GM19351 (cell line): ENCODE measurements at regions not wholly inside any gene's neighbourhood (a gene's known extent, or its start where the extent isn't known, plus 50 kb on each side); places are given as distances from the start of the nearest gene placed in this dataset.

Experiments used
- ATAC-seq: cut with Tn5 transposase; IDR thresholded peaks from one replicate; pipeline ENCODE4 v1.9.1; 2021; ENCODE audit warnings: mild to moderate bottlenecking, moderate library complexity; ENCODE audit not compliant: unreplicated experiment

DNA sequence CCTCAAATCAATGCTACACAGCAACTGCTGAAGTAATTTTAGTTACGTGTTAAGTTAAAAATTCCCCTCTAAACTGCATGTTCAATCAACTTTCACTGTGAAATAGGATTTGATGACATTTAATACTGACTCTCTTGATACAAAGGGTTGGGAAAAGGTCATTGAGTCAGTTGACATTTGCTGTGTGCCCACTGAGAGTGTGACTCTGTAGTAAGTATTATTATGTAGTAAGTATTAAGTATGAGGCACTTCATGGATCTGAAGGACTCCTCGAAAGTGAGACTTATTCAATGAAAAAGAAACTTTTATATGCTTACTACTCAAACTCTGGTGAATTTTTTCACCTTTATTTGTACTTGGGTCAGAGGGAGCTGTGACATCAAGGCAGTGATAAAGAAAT, 83.1 kb upstream of the S1PR1 start:
- ATAC-seq: no peak

DNA sequence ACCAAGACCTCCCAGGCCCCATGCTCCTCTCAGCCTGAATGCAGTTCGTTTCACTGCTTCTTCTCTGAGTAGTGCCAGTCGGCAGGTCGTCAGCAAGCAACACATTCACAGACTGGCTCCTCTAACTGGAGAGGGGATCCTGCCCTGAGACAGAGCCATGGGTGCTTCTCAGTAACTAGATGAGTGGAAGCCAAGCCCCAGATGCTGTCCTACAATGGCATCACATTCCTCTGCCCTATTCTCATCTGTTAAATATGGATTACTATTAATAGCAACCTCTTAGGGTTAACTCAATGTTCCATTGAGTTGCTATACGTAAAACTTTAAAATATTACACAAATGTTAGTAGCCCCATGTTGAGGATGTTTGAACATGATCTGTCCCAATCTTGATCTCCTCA, 84.2 kb upstream of the S1PR1 start:
- no peak for ATAC-seq

DNA sequence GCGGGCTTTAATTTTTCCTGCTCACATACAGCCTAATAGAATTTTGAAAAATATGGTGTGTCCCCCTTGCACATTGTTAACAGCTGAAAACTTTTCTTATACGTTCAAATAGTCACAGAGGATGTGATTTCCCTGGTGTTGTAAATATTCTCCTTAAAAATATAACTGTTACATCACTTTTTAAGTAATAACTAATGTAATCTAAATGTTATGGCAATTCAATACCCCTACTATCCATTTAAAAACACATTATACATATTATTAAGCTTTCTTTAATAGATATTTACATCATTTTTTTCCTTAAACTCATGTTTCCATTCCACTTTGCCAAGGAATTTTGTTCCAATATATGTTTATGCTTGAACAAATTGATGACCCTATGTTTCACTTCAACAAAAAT, 85.5 kb upstream of the S1PR1 start:
- ATAC-seq: no peak

DNA sequence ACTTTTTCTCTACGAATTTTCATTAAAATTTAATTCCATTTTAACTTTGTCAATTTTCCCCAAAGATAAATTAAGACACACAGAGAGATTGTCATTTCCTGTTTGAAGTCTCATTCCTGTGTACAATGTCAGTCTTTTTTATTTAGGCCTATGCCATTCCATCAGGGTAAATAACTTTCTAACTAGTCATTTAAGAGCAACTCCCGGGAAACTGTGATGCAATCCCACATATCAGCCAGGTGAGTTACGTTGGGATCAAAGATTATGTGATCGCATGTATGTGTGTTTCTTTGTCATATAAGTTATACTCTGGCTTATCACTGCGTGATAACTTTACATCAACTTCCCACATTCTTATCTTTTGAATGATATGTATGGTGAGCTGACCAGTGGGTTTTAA, 86.1 kb upstream of the S1PR1 start:
- no peak for ATAC-seq

DNA sequence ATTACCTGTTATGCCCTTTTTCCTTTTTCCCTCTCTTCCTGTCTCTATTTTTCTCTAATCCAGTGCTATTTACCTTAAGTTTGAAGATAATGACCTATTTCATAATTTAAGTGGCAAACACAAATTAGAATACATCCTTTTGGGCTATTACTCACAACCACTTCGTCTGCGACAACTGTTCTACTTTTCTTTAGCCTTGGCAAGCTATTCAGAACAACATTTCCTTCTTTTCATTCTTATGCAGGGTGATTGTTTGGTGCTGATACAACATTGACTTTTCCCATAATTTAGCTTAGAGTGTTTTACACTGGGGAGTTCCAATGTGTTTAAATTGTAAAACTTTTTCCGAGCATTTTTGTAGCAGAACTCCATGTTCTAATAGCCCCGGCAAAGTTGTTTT, 86.6 kb upstream of the S1PR1 start:
- ATAC-seq: no peak

DNA sequence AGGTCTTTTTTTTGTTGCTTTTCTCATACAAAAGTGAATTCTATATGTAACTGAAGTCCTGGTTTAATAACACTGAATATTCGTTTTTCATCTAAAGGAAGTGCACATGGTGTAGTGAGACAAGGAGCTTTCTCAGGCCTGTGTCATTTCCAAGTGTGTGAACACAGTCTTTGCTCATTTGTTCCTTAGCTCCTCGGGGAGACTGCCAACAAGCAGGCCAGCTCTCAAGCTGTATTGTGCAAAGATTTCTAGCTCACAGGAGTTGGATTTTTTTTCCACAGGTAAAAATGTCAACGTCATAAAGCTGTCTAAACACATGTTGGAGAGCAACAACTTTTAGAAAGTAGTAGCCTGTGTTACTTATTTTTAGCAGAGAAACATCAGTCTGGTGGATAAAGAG, 87.8 kb upstream of the S1PR1 start:
- ATAC-seq: no peak

DNA sequence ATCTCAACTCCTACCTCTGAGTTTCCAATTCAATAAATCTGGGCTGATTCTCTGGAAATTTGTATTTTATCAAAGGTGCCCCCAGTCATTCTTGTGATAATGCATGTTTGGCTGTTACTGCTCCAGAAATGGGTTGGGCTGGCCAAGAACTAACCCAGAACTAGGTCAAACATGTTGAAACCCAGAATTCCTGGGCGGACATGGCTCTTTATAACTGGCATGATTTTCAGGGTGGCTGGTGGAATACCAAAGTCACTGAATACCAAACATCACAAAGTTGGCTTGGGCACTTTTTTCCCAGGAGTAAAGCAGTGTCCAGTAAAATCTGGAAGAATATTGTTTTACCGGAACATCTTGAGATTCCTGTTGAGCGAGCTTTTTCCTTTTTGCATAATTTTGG, 89.4 kb upstream of the S1PR1 start:
- ATAC-seq: no peak

DNA sequence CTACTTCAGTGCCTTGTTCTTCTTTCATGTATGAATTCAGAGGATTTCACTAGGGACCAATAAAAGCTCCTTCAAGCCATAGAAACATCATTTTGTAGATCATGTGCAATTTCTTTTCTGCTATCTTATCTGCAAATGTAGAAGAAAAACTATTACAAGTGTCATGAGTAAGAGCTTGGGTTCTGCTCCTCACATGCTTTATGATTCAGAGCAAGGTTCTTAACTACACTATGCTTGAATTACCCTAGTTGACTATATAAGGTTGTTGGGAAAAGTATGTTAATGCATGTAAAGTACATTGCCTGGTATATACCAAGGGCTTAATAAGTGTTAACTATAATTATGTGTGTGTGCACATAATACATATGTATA, 91.4 kb upstream of the S1PR1 start:
- ATAC-seq: peak; percentile 15

DNA sequence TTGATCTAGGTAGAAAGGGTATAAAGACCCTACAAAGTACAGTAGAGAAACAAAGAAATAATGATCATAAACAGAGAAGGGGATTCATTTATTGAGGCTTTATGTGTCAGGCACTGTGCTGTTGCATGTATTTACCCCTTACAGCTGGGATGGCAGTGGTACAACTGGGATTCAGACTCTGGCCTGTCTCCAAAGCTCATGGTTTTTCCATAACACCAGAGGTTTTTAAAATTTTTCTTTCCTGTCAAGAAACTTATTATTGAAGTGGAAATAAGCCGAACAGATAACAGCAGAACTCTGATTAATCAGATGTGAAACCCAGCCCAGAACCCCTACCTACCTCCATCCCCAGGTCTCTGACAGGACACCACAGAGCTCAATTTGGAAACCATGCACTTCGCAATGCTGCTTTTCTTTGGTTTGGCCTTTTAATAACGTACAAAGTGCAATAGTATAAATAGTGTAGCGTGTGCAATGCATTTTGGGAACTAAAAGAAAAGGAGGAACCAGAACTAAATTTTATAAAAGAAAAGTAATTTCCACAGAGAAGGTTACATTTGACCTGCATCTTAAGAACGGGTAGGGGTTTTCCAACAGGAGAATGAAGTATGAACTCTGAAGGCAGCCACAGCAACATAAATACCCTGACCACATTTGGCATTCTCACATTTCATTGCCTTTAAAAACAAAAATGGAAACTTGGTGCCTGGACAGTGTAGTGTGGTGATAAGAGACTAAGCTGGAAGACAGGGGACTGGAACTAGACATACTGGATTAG, 92.0 kb upstream of the S1PR1 start:
- peak; percentile 66 for ATAC-seq

DNA sequence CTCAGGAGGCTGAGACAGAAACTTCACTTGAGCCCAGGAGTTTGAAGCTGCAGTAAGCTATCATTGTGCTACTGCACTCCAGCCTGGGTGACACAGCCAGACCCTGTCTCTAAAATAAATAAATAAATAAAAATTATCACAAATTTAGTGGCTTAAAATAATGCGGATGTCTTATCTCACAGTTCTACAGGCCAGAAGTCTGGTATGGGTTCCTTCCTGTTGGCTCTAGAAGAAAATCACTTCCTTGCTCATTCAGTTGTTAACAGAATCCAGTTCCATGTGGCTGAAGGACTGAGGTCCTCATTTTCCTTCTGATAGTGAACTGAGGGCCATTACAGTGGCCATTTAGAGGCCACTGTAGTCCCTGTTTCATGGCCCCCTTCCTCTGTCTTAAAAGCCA, 94.6 kb upstream of the S1PR1 start:
- ATAC-seq: no peak

DNA sequence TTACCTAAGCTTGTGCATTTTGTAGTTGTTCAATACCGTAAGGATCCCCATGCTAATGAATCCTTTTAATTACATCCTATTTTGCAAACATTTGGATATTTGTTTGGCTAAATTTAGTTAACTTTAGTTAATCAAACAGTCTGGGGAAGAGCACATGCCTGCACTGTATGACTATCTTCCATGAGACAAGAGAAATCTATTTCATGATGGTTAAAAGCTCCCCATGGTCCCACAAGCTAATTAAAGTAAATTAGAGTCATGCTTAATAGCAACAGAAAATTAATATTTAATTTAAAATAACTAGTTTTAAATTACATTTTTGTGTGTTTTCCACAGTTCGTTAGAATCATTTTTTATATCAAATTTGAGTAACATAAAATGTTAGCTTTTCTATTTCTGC, 95.4 kb upstream of the S1PR1 start:
- no peak for ATAC-seq

DNA sequence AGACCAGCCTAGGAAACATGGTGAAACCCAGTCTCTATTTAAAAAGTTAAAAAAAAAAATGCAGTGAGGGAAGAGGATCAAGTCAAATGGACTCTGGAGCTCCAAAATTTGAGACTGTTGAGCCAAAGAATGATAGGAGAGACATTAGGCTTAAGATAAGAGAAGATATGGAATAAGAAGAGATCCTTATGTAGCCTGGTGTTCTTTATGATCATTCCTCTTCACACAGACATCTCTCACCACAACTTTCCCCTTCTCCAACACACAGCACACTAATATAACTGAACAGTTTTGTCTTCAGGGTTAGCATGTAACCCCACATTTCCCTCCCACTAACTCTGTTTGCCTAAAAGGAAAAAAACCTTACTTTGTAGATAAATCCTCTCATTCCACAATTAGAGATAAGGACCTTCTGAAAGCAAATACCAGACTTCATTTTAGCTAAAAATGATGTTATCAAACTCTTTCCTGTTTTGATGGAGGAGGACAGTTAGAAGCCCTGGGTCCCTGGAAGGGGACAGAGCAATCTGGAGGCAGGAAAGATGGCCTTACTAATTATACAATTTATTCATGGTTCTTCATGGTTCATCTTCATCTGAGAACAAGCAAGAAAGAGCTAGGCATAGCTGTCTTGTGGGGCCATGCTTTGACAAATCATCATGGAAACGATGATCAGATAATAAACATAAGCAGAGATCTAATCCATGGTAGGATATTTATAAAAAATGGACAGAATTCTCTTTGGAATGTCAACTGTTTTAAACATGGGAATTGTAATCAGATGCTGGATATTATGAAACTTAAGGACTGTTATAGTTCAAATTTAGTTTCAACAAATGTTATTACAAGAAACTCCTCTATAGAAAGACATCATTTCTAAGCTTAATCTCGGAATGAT, 96.7 kb upstream of the S1PR1 start:
- ATAC-seq: no peak

DNA sequence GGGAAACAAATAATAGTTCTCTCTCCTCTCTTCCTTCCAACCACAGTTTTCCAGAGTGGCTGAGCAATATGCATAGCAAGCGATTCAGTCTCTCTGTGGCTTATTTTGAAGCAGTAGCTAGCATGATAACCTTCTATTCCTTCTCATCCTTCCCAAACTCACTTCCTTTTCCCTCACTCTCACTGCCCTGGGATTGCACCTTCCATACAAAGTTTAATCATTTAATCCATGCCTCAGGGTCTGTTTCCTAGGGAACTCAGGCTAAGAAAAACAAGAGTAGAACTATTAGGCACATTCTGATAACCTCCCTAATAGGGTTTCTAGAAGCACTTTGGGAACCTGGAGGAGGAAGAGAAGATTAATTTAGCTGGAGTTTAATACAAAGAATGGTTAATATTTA, 97.7 kb upstream of the S1PR1 start:
- ATAC-seq: no peak

DNA sequence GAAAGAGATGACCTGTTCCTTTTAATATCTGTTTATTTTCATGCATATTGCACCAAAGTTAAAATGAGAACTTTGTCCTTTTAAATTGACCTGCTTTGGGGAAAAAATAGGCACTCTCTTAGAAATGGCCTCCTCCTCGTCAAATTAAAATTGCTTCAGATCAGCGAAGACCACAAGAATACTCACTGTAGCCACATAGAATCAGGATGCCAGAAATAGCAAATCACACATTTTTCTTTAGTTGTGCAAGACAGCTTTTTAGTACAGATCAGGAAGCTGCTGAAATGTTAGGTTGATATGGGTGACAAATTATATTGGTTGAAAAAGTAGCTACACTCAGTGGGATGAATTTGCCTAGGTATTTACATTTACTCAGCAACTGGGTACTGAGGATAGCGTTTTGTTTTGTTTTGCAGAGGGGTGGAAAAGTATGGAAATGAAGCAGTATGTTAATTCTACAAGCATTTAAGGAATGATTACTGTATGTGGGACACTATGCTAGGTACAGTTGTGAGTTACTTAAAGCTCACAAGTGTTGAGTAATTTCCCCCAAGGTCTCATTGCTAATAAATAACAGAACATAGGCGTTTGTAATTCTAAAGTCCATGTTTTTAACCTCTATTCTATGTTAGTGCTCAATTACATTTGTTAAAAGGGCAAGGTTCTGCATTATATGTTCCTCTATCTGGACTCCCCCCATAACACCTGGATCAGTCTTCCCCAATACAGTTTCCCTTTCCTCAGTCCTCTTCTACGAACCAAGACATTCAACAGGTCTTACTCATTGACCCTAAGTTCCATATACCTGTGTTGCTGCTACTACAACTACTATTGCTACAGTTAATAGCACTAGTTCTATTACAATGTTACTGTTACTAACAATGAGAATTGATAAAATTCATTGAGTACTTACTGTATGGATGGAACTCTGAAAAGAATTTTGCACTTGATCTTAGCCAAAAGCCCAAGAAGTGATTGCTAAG, 99.4 kb upstream of the S1PR1 start:
- no peak for ATAC-seq

DNA sequence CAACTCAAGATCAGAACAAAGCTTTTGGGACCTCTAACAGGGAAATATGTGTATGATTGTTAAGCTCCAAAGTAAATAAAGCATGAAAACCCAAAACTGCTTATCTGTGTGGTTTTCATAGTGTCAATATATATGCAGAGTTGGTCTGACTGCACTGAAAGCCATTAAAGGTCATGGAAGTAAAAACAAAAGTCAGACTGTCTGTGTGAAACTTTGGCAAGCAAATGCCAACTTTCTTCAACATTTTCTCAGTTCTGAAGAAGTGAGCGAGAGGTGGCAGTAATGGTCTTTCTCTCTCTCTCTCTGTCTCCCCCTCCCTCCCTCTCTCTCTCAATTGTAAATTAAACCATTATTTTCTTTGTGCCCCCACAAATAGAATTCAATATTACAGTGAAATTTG, 100.1 kb upstream of the S1PR1 start:
- peak; percentile 74 for ATAC-seq

DNA sequence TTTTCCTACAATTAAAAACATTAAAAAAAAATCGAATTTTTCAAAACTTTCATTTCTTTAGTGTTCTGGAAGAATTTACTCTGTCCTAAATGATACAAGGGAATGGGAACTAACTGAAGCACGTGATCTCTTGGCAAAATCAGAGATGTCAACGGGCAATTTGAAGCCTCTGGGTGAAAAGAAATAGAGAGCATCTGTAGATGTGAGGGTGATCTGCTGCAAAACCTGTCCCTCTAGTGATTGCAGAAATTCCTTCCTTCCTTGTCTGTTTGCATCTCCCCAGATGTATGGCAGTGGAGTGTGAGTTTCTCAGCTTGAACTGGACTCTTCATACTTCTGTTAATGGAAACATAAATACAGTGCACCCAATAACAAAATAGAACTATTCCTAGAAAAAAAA, 100.5 kb upstream of the S1PR1 start:
- ATAC-seq: no peak

DNA sequence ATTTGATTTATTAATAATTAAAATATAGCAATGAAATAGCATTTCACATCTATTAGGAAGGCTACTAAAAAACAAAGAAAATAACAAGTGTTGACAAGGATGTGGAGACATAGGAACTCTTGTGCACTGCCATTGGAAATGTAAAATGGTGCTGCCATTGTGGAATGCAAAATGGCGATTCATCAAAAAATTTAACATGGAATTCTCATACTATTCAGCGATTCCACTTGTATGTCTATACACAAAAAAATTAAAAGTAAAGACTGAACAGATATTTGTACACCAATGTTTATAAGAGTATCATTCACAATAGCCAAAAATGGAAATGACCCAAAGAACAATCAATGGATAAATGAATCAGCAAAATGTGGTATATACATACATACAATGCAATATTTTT, 101.3 kb upstream of the S1PR1 start:
- no peak for ATAC-seq

DNA sequence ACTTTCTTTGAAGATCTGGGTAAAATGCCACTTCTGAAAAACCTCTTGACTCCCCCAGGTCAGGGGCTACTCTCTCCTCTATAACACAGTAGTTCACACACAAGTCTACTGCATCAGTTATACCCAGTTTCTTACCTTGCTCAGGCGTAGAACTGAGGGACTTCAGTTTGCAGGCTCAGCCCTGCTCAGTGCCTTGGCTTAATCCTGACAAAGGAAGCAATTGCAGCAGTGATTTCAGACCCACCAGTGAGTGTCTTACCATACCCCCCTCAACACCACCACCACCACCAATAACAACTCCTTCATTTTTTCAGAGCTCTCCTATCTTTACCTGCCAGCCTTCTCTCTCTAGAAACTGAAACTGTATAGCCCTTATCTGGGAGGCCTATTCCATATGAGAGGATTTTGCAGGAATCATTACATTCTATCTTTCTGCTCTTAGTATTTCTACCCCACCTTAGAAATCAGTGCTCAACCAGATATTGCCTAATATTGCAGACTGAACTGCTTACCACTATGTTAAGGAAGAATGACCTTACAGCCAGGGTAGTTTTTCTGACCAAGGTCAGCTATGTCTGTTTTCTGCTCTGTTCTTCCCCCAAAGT, 105.5 kb upstream of the S1PR1 start:
- ATAC-seq: no peak

DNA sequence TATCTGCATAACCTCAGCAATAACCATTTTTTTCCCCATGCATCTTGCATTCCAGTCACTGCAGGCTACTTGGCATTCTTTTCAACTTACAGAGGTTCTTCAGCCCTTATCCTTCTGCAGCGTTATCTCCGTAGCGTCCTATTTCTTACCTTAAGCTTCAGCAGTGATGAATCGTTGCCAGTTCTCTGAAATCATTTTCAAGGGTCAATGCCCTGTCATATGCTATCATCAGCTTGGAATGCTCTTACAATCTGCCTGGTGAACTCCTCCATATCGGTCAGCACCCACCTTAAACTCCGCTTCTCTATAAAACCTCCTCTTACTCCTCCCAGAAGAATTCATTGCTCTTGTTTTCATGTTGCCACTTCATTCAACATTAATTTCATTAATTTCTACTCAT, 105.1 kb upstream of the DPH5 start:
- ATAC-seq: no peak

DNA sequence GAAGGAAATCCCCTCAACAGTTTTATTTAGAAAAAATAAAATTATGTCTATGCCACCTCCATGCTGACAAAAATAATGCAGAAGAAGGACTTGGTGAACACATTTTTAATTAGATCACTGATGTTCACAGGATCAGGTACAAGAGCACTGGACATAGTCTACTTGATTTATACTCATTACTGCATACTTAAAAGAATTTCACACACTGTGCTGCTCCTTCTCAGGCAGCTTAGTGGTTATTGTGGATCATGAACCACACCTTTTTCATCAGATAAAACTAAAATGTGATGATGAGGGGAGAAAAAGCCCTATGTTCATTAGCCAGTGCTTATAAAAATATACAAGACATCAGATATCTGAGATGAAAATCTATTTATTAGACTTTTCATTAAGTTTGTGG, 103.3 kb upstream of the DPH5 start:
- ATAC-seq: no peak

DNA sequence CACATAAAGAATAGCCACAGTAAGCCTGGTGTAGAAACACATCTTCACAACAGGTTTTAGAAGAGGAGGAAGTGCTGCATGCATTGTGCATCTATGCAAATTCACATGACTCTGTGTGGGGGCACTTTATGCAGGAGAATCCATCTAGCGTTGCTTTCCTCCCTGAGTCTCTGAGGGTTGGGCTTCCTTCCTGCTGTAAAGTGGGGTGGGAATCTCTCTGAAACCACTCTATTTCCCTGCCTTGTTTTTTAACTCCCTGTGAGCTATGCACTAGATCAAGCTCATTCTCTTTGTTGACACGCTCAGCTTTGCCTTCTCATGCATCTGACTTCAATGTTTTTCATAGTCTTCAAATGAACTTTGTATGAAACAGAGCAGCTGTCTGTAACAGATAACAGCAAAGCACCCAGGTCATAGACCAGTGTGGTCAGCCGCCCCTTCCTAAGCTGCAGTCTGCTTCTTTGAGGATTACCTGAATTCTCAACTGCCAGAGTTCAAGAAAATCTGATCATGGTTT, 102.7 kb upstream of the DPH5 start:
- ATAC-seq: peak; percentile 98
